Keratinocyte (primary cell): ENCODE measurements at regions not wholly inside any gene's neighbourhood (a gene's known extent, or its start where the extent isn't known, plus 50 kb on each side); places are given as distances from the start of the nearest gene placed in this dataset.
A peak's percentile ranks its signal among the peaks of the same experiment; 100 is the strongest.

Source experiments
- DNase-seq: peaks from one replicate; pipeline ENCODE4 v3.0.0-alpha.2; 2011; ENCODE audit warnings: low read depth, missing footprints, low spot score
- FAIRE-seq: peaks from 2 replicates; lab custom pipeline; 2011; peaks lifted over from hg19 to GRCh38; lab: Jason Lieb, UNC
- H2AFZ ChIP-seq: 2 replicates; pipeline ENCODE4 v1.6.0; 2012; ENCODE audit warnings: low read length, control low read depth, inconsistent platforms; ENCODE audit not compliant: control insufficient read depth
- H3K27ac ChIP-seq: 2 replicates; pipeline ENCODE4 v1.5.1; 2011; ENCODE audit warnings: low read length; ENCODE audit not compliant: control insufficient read depth, insufficient read depth
- H3K27me3 ChIP-seq: 3 replicates; pipeline ENCODE4 v1.6.0; 2011; ENCODE audit warnings: low read length; ENCODE audit not compliant: control insufficient read depth, insufficient read depth; ENCODE audit errors: extremely low read depth
- H3K36me3 ChIP-seq, 2 experiments: 2 replicates in 1 of 2; 3 replicates in 1 of 2; pipeline ENCODE4 v1.5.1; 2011; ENCODE audit warnings: low read length in 2 of 2, mild to moderate bottlenecking in 1 of 2; ENCODE audit not compliant: control insufficient read depth in 2 of 2, insufficient read depth in 2 of 2; ENCODE audit errors: extremely low read depth in 1 of 2
- H3K4me1 ChIP-seq: 3 replicates; pipeline ENCODE4 v1.5.1; 2011; ENCODE audit warnings: low read length; ENCODE audit not compliant: control insufficient read depth, insufficient read depth; ENCODE audit errors: extremely low read depth
- H3K4me2 ChIP-seq: 3 replicates; pipeline ENCODE4 v1.6.0; 2011; ENCODE audit warnings: low read depth, low read length; ENCODE audit not compliant: control insufficient read depth, insufficient read depth; ENCODE audit errors: extremely low read depth
- H3K4me3 ChIP-seq, 3 experiments: fragments of 200-600 bp in 1 of 3; sonication (generic) in 1 of 3; 2 replicates in 2 of 3; 3 replicates in 1 of 3; pipeline ENCODE4 v1.5.1; 2011 to 2016; ENCODE audit warnings: low read length in 3 of 3, mild to moderate bottlenecking in 3 of 3, control low read depth in 2 of 3, inconsistent platforms in 1 of 3, low read depth in 1 of 3, mixed read lengths in 1 of 3, mixed run types in 1 of 3, moderate library complexity in 1 of 3; ENCODE audit not compliant: control insufficient read depth in 2 of 3, insufficient read depth in 2 of 3; ENCODE audit errors: extremely low read depth in 1 of 3
- H3K79me2 ChIP-seq: 2 replicates; pipeline ENCODE4 v1.6.0; 2012; ENCODE audit warnings: low read length; ENCODE audit not compliant: control insufficient read depth, insufficient read depth
- H3K9ac ChIP-seq: 3 replicates; pipeline ENCODE4 v1.6.0; 2011; ENCODE audit warnings: low read length; ENCODE audit not compliant: control insufficient read depth, insufficient read depth; ENCODE audit errors: extremely low read depth
- H3K9me1 ChIP-seq: 3 replicates; pipeline ENCODE4 v1.6.0; 2011; ENCODE audit warnings: low read length; ENCODE audit not compliant: control insufficient read depth, insufficient read depth; ENCODE audit errors: extremely low read depth
- H3K9me3 ChIP-seq: 2 replicates; pipeline ENCODE4 v1.5.1; 2012; ENCODE audit warnings: low read depth, low read length; ENCODE audit not compliant: control insufficient read depth
- H4K20me1 ChIP-seq: 3 replicates; pipeline ENCODE4 v1.6.0; 2011; ENCODE audit warnings: low read length; ENCODE audit not compliant: control insufficient read depth, insufficient read depth; ENCODE audit errors: extremely low read depth
- EZH2 ChIP-seq: IDR thresholded peaks from one replicate; pipeline ENCODE4 v1.6.1; 2012; ENCODE audit warnings: inconsistent platforms, mild to moderate bottlenecking, low read length, moderate library complexity
- dilution Hi-C: fragments of 300-500 bp; cut with MboI; formaldehyde crosslinking; loops from one replicate; pipeline ENCODE4 v1.7.0; 2020; ENCODE audit warnings: low sequenced_read_pairs; ENCODE audit not compliant: extremely low pct_ligation_motif_present
- TF ChIP-seq, protein P1 (sequence below), 3 experiments: IDR thresholded peaks in 1 of 3; conservative IDR thresholded peaks in 1 of 3; optimal IDR thresholded peaks in 1 of 3; 2 replicates in 2 of 3; 3 replicates in 1 of 3; pipeline versions ENCODE3 to v1.5.1; 2011; ENCODE audit warnings: low read length in 3 of 3, mild to moderate bottlenecking in 3 of 3, moderate library complexity in 2 of 3, control low read depth in 1 of 3, inconsistent platforms in 1 of 3; ENCODE audit not compliant: insufficient read depth in 2 of 3; ENCODE audit errors: extremely low read depth in 1 of 3

- Histone ChIP-seq H3K4me1 (peaks cover 24% of the 10 kb centered on the region), H3K9ac (no peak overlapping the region), H3K79me2 (no peaks in the 10 kb centered on the region), H4K20me1 (no peaks in the 10 kb centered on the region), H3K27me3 (peaks cover 3% of the 10 kb centered on the region), H3K4me2 (no peak overlapping the region), H3K9me3 (peaks cover 3% of the 10 kb centered on the region), H3K4me3 (no peak overlapping the region), H3K9me1 (no peaks in the 10 kb centered on the region), H2AFZ (no peak overlapping the region), H3K36me3 (no peaks in the 10 kb centered on the region), H3K27ac (no peak overlapping the region)
- peak; percentile 76 for FAIRE-seq
- TF ChIP-seq EZH2, result no peak
- TF ChIP-seq, protein P1, sequence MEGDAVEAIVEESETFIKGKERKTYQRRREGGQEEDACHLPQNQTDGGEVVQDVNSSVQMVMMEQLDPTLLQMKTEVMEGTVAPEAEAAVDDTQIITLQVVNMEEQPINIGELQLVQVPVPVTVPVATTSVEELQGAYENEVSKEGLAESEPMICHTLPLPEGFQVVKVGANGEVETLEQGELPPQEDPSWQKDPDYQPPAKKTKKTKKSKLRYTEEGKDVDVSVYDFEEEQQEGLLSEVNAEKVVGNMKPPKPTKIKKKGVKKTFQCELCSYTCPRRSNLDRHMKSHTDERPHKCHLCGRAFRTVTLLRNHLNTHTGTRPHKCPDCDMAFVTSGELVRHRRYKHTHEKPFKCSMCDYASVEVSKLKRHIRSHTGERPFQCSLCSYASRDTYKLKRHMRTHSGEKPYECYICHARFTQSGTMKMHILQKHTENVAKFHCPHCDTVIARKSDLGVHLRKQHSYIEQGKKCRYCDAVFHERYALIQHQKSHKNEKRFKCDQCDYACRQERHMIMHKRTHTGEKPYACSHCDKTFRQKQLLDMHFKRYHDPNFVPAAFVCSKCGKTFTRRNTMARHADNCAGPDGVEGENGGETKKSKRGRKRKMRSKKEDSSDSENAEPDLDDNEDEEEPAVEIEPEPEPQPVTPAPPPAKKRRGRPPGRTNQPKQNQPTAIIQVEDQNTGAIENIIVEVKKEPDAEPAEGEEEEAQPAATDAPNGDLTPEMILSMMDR (optimal IDR thresholded peaks at IDR 0.05 in 1 of 3, IDR thresholded peaks at IDR 0.05 in 1 of 3, conservative IDR thresholded peaks at IDR 0.05 in 1 of 3; ENCODE audit: extremely low read depth in 1 of 3, insufficient read depth in 2 of 3, low read length in 3 of 3), result no peak
- dilution Hi-C loops, result no loop called here
- DNase-seq, result no peak
Measured at GRCh38 chr4:26076896-26077295, 162.9 kb downstream of the SMIM20 start.

GRCh38 chr4:26077756-26078155 is 163.7 kb downstream of the SMIM20 start:
- H3K27me3 ChIP-seq, result peaks cover 3% of the 10 kb centered on the region
- dilution Hi-C loops, result no loop called here
- peaks cover 3% of the 10 kb centered on the region for H3K9me3 ChIP-seq
- H3K4me2 ChIP-seq, result no peak overlapping the region
- no peak for TF ChIP-seq EZH2
- TF ChIP-seq, protein P1 (optimal IDR thresholded peaks at IDR 0.05 in 1 of 3, IDR thresholded peaks at IDR 0.05 in 1 of 3, conservative IDR thresholded peaks at IDR 0.05 in 1 of 3; ENCODE audit: extremely low read depth in 1 of 3, insufficient read depth in 2 of 3, low read length in 3 of 3), result no peak
- no peak overlapping the region for H3K9ac ChIP-seq
- H3K36me3 ChIP-seq, result no peaks in the 10 kb centered on the region
- no peaks in the 10 kb centered on the region for H3K79me2 ChIP-seq
- no peaks in the 10 kb centered on the region for H4K20me1 ChIP-seq
- H3K27ac ChIP-seq, result no peak overlapping the region
- peaks cover 27% of the 10 kb centered on the region for H3K4me1 ChIP-seq
- no peaks in the 10 kb centered on the region for H3K9me1 ChIP-seq
- no peak overlapping the region for H3K4me3 ChIP-seq
- DNase-seq, result no peak
- FAIRE-seq, result no peak
- H2AFZ ChIP-seq, result no peak overlapping the region
